ENCODE measurements at regions not wholly inside any gene's neighbourhood (a gene's known extent, or its start where the extent isn't known, plus 50 kb on each side); places are given as distances from the start of the nearest gene placed in this dataset.
"Not testable (repeated sequence)": the region's sequence is repeated elsewhere in the genome, so short reads cannot be mapped to it uniquely, and the experiment has no call there.

DNA sequence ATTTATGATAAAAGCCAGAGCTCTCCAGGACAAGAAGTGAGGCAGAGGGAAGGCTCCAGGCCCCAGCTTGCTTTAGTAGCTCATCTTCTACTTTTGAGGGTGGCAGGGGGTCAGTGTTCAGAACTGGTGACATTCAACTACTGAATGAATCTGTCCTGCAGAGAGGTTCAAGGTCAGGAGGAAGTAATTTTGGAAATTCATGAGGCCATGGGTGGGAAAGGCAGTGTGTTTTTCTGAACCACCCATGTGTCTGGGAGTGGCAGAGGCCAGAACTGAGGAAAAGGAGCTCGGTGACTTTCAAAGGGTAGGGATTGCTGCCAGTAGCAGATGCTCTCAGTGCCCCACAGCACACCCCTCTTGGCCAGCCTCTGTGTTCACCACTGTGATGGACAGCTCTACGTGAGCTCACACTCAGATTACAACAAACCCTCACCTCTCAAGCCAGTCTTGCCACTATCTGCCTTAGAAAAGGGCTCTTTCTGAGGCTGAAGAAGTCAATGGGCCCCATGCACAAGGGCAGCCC lies 571.2 kb downstream of the RAB28 start:
- 63 to 82% (median 72%) methylated on average over 2 of the region's 2 CpGs for WGBS, 5 donors
- DNase-seq: no peak
- Histone ChIP-seq H3K27me3 (replicated peaks in 1 of 7) (no peaks in the 10 kb centered on the region), H3K36me3 (no peaks in the 10 kb centered on the region), H3K9me3 (peaks cover 0 to 30% (median 10%) of the 10 kb centered on the region in 8 donors), H3K4me1 (no peaks in the 10 kb centered on the region), H3K4me3 (no peak overlapping the region), H3K27ac (no peak overlapping the region)
- TF ChIP-seq CTCF (IDR thresholded peaks at IDR 0.05 in 8 of 11, conservative IDR thresholded peaks at IDR 0.05 in 3 of 11): no peak
- TF ChIP-seq POLR2AphosphoS5 (IDR thresholded peaks at IDR 0.05): no peak
- no peak for TF ChIP-seq POLR2A (IDR thresholded peaks at IDR 0.05)
- intact Hi-C loops (cut with DNase I; ENCODE audit: low total_unique reads): no loop called here

- intact Hi-C loops (cut with DNase I; ENCODE audit: low total_unique reads): no loop called here
- no peak overlapping the region for H3K4me3 ChIP-seq
- TF ChIP-seq POLR2A (IDR thresholded peaks at IDR 0.05) (no peak), CTCF (IDR thresholded peaks at IDR 0.05 in 8 of 11, conservative IDR thresholded peaks at IDR 0.05 in 3 of 11) (no peak), POLR2AphosphoS5 (IDR thresholded peaks at IDR 0.05) (no peak)
- no peak for DNase-seq
- H3K4me1 ChIP-seq: no peaks in the 10 kb centered on the region
- no peaks in the 10 kb centered on the region for H3K36me3 ChIP-seq
- H3K27me3 ChIP-seq (replicated peaks in 1 of 7): no peaks in the 10 kb centered on the region
- no peak overlapping the region for H3K27ac ChIP-seq
- H3K9me3 ChIP-seq: peaks cover 0 to 30% (median 10%) of the 10 kb centered on the region in 8 donors
- WGBS, 5 donors: 81 to 93% (median 88%) methylated on average over 1 of the region's 1 CpG
Observed at GRCh38 chr4:12911750-12912358, 572.3 kb downstream of the RAB28 start.

DNA sequence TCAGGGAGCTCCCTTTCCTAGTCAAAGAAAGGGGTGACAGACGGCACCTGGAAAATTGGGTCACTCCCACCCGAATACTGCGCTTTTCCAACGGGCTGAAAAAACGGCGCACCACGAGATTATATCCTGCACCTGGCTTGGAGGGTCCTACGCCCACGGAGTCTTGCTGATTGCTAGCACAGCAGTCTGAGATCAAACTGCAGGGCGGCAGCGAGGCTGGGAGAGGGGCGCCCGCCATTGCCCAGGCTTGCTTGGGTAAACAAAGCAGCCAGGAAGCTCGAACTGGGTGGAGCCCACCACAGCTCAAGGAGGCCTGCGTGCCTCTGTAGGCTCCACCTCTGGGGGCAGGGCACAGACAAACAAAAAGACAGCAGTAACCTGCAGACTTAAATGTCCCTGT lies 580.5 kb downstream of the RAB28 start:
- H3K36me3 ChIP-seq; H3K4me3 ChIP-seq; H3K27ac ChIP-seq; intact Hi-C loops (cut with DNase I; ENCODE audit: low total_unique reads); H3K4me1 ChIP-seq; H3K27me3 ChIP-seq (replicated peaks in 1 of 7); H3K9me3 ChIP-seq; DNase-seq: not testable (repeated sequence)
- WGBS, 5 donors: 82 to 94% (median 86%) methylated on average over 9 to 15 of the region's 15 CpGs

GRCh38 chr4:12902735-12903134 lies 581.4 kb downstream of the RAB28 start:
- no peak overlapping the region for H3K4me3 ChIP-seq
- peaks cover 0 to 2% (median 0%) of the 10 kb centered on the region in 8 donors for H3K9me3 ChIP-seq
- H3K4me1 ChIP-seq: no peaks in the 10 kb centered on the region
- H3K27ac ChIP-seq: no peak overlapping the region
- TF ChIP-seq POLR2A (IDR thresholded peaks at IDR 0.05) (no peak), CTCF (IDR thresholded peaks at IDR 0.05 in 8 of 11, conservative IDR thresholded peaks at IDR 0.05 in 3 of 11) (no peak)
- H3K36me3 ChIP-seq: no peaks in the 10 kb centered on the region
- intact Hi-C loops (cut with DNase I; ENCODE audit: low total_unique reads): no loop called here
- DNase-seq: no peak
- WGBS, 5 donors: 81 to 91% (median 85%) methylated on average over 2 of the region's 2 CpGs
- no peaks in the 10 kb centered on the region for H3K27me3 ChIP-seq (replicated peaks in 1 of 7)
